ENCODE measurements at regions not wholly inside any gene's neighbourhood (a gene's known extent, or its start where the extent isn't known, plus 50 kb on each side); places are given as distances from the start of the nearest gene placed in this dataset.

GRCh38 chr3:64827431-64827830, 139.6 kb upstream of the ADAMTS9 start:
- 79 to 95% methylated on average over 2 of the region's 2 CpGs for WGBS, 2 donors (ENCODE audit: low coverage in 1 of 2)
- H3K4me1 ChIP-seq = peaks cover 0 to 24% (median 5%) of the 10 kb centered on the region in 3 donors
- H3K36me3 ChIP-seq = no peaks in the 10 kb centered on the region
- H3K9me3 ChIP-seq = no peaks in the 10 kb centered on the region
- no peak overlapping the region for H3K4me3 ChIP-seq
- H3K27me3 ChIP-seq = no peaks in the 10 kb centered on the region
- no peak for ATAC-seq
- no peak for TF ChIP-seq POLR2A (IDR thresholded peaks at IDR 0.05)
- no peak for TF ChIP-seq CTCF (IDR thresholded peaks at IDR 0.05)
- no peak for TF ChIP-seq EP300 (IDR thresholded peaks at IDR 0.05)
- TF ChIP-seq POLR2AphosphoS5 (IDR thresholded peaks at IDR 0.05) = no peak
- H3K27ac ChIP-seq = no peak overlapping the region

GRCh38 chr3:64827019-64827418, 139.2 kb upstream of the ADAMTS9 start:
- no peaks in the 10 kb centered on the region for H3K9me3 ChIP-seq
- no peak overlapping the region for H3K4me3 ChIP-seq
- no peak for ATAC-seq
- TF ChIP-seq EP300 (IDR thresholded peaks at IDR 0.05) (no peak), POLR2A (IDR thresholded peaks at IDR 0.05) (no peak), POLR2AphosphoS5 (IDR thresholded peaks at IDR 0.05) (no peak), CTCF (IDR thresholded peaks at IDR 0.05) (no peak)
- H3K36me3 ChIP-seq = no peaks in the 10 kb centered on the region
- no peak overlapping the region for H3K27ac ChIP-seq
- peaks cover 0 to 24% (median 5%) of the 10 kb centered on the region in 3 donors for H3K4me1 ChIP-seq
- H3K27me3 ChIP-seq = no peaks in the 10 kb centered on the region

GRCh38 chr3:64825404-64826120, 137.8 kb upstream of the ADAMTS9 start:
- Histone ChIP-seq H3K27me3 (no peaks in the 10 kb centered on the region), H3K27ac (no peak overlapping the region), H3K4me3 (no peak overlapping the region), H3K9me3 (no peaks in the 10 kb centered on the region), H3K4me1 (peaks cover 0 to 24% (median 5%) of the 10 kb centered on the region in 3 donors), H3K36me3 (no peaks in the 10 kb centered on the region)
- TF ChIP-seq POLR2A (IDR thresholded peaks at IDR 0.05) (no peak), POLR2AphosphoS5 (IDR thresholded peaks at IDR 0.05) (no peak), CTCF (IDR thresholded peaks at IDR 0.05) (no peak), EP300 (IDR thresholded peaks at IDR 0.05) (no peak)
- WGBS, 2 donors (ENCODE audit: low coverage in 1 of 2) = 69 to 77% methylated on average over 2 of the region's 2 CpGs
- ATAC-seq = no peak

- H3K4me1 ChIP-seq = peaks cover 0 to 24% (median 5%) of the 10 kb centered on the region in 3 donors
- H3K27ac ChIP-seq = no peak overlapping the region
- 76 to 87% methylated on average over 4 of the region's 4 CpGs for WGBS, 2 donors (ENCODE audit: low coverage in 1 of 2)
- no peaks in the 10 kb centered on the region for H3K36me3 ChIP-seq
- no peak for ATAC-seq
- no peaks in the 10 kb centered on the region for H3K27me3 ChIP-seq
- H3K9me3 ChIP-seq = no peaks in the 10 kb centered on the region
- TF ChIP-seq CTCF (IDR thresholded peaks at IDR 0.05) (no peak), EP300 (IDR thresholded peaks at IDR 0.05) (no peak), POLR2AphosphoS5 (IDR thresholded peaks at IDR 0.05) (no peak), POLR2A (IDR thresholded peaks at IDR 0.05) (no peak)
- no peak overlapping the region for H3K4me3 ChIP-seq
Observed at GRCh38 chr3:64824394-64824909, 136.7 kb upstream of the ADAMTS9 start.

GRCh38 chr3:64818196-64818595, 130.4 kb upstream of the ADAMTS9 start:
- Histone ChIP-seq H3K27me3 (no peaks in the 10 kb centered on the region), H3K9me3 (no peaks in the 10 kb centered on the region), H3K36me3 (no peaks in the 10 kb centered on the region), H3K4me1 (peaks cover 9 to 33% (median 17%) of the 10 kb centered on the region in 3 donors), H3K4me3 (no peak overlapping the region), H3K27ac (no peak overlapping the region)
- 71 to 89% methylated on average over 1 of the region's 1 CpG for WGBS, 2 donors (ENCODE audit: low coverage in 1 of 2)
- TF ChIP-seq POLR2A (IDR thresholded peaks at IDR 0.05) = no peak
- TF ChIP-seq POLR2AphosphoS5 (IDR thresholded peaks at IDR 0.05) = no peak
- no peak for ATAC-seq

Measured in gastroesophageal sphincter (tissue), 4 donors.